Caki2 (cell line): ENCODE measurements at regions not wholly inside any gene's neighbourhood (a gene's known extent, or its start where the extent isn't known, plus 50 kb on each side); places are given as distances from the start of the nearest gene placed in this dataset.
"Not testable (repeated sequence)": the region's sequence is repeated elsewhere in the genome, so short reads cannot be mapped to it uniquely, and the experiment has no call there.

Experiments used
- DNase-seq: peaks from one replicate; pipeline ENCODE4 v3.0.0-alpha.2; 2015; ENCODE audit warnings: low read depth
- in situ Hi-C: cut with HindIII; loops from 2 replicates; pipeline ENCODE4 v1.10.0; 2016; ENCODE audit warnings: low sequenced_read_pairs, low pct_unique_long_range_greater_than_20kb, mixed read lengths

- in situ Hi-C loops = no loop called here
These were observed 298.1 kb upstream of the PRICKLE1 start for GRCh38 chr12:42887657-42888056.

DNA sequence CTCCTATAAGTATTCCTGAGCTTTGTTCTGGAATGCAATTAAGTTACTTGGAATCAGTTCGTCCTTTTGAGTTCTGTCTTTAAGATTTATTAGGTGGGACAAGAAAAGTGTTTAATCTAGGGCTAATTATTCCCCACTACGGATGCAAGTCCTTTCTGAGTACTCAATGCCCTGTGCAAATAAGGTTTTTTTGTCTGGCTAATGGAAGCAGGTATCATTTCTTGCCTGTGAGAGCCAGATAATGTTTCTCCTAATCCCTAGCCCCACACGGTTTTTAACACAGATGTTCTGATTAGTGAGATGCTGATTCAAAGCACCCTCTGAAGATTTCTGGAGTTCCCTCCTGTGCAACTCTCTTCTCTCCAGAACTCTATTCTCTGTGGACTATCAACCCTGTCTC is 296.6 kb upstream of the PRICKLE1 start:
- DNase-seq = no peak
- in situ Hi-C loops = no loop called here

More at GRCh38 chr12:42887657-42888056, 298.1 kb upstream of the PRICKLE1 start:
- DNase-seq = no peak

GRCh38 chr12:42885677-42886076 is 296.1 kb upstream of the PRICKLE1 start:
- DNase-seq = no peak
- in situ Hi-C loops = no loop called here

DNA sequence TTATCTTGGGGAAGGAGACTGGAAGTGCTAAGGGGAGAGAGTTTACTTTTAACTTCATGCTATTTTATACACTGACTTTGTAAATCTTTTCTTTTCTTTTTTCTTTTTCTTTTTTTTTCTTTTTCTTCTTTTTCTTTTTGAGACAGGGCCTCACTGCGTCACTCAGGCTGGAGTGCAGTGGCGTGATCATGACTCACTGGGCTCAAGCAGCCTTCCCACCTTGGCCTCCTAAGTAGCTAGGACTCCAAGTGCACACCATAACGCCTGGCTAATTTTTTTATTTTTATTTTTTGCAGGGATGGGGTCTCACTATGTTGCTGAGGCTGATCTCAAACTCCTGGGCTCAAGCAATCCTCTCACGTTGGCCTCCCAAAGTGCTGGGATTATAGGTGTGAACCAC is 294.6 kb upstream of the PRICKLE1 start:
- in situ Hi-C loops = no loop called here
- no peak for DNase-seq

GRCh38 chr12:42873401-42873800 is 283.9 kb upstream of the PRICKLE1 start:
- in situ Hi-C loops = no loop called here
- peak; percentile 21 for DNase-seq

- no peak for DNase-seq
- in situ Hi-C loops = no loop called here
These were observed 282.3 kb upstream of the PRICKLE1 start for GRCh38 chr12:42871816-42872215.

- in situ Hi-C loops = no loop called here
- no peak for DNase-seq
These were observed 278.7 kb upstream of the PRICKLE1 start for GRCh38 chr12:42868291-42868690.

GRCh38 chr12:42865282-42865681 is 275.7 kb upstream of the PRICKLE1 start:
- in situ Hi-C loops = no loop called here
- no peak for DNase-seq

DNA sequence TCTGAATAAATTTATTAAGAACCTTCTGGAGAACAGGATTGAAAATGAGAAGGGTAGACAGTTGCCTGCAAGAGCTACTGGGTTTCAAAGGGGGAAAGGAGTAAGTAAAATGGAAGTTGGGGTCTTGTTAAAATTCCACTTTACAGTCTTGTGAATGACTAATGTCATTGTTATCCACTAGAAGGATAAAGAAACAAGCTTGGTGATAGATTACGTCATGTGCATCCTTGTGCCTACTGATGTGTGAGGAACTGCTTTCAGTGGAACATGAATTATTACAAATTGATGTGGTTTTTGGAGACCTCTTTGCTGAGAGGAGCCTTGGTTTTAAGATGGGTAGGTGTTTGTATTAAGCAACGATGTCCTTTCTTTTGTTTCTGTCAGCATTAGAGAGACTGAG is 272.5 kb upstream of the PRICKLE1 start:
- in situ Hi-C loops = no loop called here

DNA sequence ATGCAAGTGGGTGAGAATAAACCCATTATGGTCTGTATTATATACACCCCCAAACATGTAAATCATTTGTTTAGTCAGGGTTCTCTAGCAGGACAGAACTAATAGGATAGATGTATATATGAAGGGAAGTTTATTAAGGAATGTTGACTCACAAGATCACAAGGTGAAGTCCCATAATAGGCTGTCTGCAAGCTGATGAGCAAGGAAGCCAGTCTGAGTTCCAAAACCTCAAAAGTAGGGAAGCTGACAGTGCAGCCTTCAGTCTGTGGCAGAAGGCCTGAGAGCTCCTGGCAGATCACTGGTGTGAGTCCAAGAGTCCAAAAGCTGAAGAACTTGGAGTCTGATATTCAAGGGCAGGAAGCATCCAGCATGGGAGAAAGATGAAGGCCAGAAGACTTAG is 270.8 kb upstream of the PRICKLE1 start:
- in situ Hi-C loops = not testable (repeated sequence)

More for the DNA sequence above, 272.5 kb upstream of the PRICKLE1 start:
- peak; percentile 66 for DNase-seq

GRCh38 chr12:42859612-42860011 is 270.1 kb upstream of the PRICKLE1 start:
- in situ Hi-C loops = no loop called here

More for the DNA sequence above, 270.8 kb upstream of the PRICKLE1 start:
- not testable (repeated sequence) for DNase-seq

GRCh38 chr12:42857106-42857505 is 267.6 kb upstream of the PRICKLE1 start:
- in situ Hi-C loops = no loop called here
- no peak for DNase-seq

More at GRCh38 chr12:42859612-42860011, 270.1 kb upstream of the PRICKLE1 start:
- DNase-seq = no peak

- no peak for DNase-seq
- in situ Hi-C loops = no loop called here
These were observed 265.9 kb upstream of the PRICKLE1 start for GRCh38 chr12:42855362-42855950.

- in situ Hi-C loops = no loop called here
- DNase-seq = no peak
These were observed 265.3 kb upstream of the PRICKLE1 start for GRCh38 chr12:42854826-42855225.

GRCh38 chr12:42854208-42854607 is 264.7 kb upstream of the PRICKLE1 start:
- no peak for DNase-seq
- in situ Hi-C loops = no loop called here

DNA sequence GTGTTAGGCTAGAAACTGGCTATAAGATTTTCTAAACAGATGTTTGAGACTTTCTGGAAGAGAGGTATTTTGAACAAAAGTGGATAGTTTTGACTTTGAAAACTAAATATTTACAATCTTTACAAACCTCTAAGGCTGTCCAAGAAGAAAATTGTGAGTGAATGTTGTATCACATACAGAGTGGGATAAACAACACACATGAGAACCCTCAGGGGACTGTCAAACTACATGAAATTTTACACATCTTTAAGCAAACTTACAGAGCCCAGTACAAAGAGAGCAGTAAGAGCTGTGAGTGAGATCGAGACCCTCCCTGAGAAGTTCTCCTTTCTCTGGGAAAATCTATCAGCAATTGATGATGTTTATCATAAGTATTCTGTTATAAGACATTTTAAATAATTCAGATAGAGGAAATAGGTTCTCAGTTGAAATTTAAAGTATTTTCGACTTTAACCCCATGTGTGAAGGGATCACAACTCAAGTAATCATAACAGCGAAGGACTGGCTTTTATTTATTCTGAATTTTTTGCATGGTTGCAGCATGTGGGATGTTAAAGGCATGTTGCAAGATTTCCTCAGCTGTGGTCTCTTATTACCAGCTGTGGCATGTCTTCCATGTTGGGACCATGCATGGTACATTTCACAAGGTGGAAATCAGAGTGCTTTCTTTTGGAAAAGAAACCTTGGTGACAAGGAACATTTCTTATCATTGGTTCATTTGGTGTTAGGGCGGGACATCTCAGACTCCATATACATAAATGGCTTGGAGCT is 264.0 kb upstream of the PRICKLE1 start:
- no peak for DNase-seq
- in situ Hi-C loops = no loop called here

GRCh38 chr12:42846782-42847181 is 257.2 kb upstream of the PRICKLE1 start:
- in situ Hi-C loops = no loop called here

DNA sequence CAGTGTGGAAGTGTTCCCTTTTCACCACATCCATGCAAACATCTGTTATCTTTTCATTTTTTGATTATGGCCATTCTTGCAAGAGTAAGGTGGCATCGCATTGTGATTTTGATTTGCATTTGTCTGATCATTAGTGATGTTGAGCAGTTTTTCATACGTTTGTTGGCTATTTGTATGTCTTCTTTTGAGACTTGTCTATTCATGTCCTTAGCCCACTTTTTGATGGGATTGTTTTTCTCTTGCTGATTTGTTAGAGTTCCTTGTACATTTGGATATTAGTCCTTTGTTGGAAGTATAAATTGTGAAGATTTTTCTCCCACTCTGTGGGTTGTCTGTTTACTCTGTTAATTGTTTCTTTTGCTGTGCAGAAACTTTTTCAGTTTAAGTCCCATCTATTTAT is 244.5 kb upstream of the PRICKLE1 start:
- no peak for DNase-seq
- in situ Hi-C loops = no loop called here

More at GRCh38 chr12:42846782-42847181, 257.2 kb upstream of the PRICKLE1 start:
- DNase-seq = no peak

- in situ Hi-C loops = no loop called here
- DNase-seq = no peak
These were observed 239.3 kb upstream of the PRICKLE1 start for GRCh38 chr12:42828836-42829235.

DNA sequence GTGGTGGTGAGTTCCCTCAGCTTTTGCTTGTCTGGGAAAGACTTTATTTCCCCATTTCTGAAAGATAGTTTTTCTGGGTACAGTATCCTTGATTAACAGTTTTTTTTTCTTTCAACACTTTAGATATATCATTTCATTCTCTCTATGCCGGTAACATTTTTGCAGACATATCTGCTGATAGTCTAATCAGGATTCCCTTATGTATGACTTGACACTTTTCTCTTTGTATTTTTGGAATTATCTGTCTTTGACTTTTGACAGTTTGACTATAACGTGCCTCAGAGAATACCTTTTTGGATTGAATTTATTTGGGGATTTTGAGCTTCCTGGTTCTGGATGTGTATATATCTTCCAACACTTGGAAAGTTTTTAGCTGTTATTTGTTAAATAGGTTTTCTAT is 234.8 kb upstream of the PRICKLE1 start:
- DNase-seq = no peak
- in situ Hi-C loops = no loop called here
